Stimulated activated effector memory CD8-positive, alpha-beta T cell treated with anti-CD3 and anti-CD28 coated beads, Interleukin-12 subunit alpha, Interleukin-12 subunit beta, amount 100 ng/mL, for 72 hours (primary cell): ENCODE measurements at regions not wholly inside any gene's neighbourhood (a gene's known extent, or its start where the extent isn't known, plus 50 kb on each side); places are given as distances from the start of the nearest gene placed in this dataset.

Experiments
- ATAC-seq: fragments of 150-1000 bp; cut with Tn5 transposase; 2 replicates; pipeline ENCODE4 v1.10.0; 2021
- DNase-seq, 2 donors: peaks; one replicate each; pipeline ENCODE4 v3.0.0; 2021 to 2022; ENCODE audit warnings: low spot score in 2 of 2
- H3K27ac Mint-ChIP-seq: one replicate; pipeline ENCODE4 v1.8.0; 2022; ENCODE audit warnings: mild to moderate bottlenecking, mixed read lengths
- H3K36me3 Mint-ChIP-seq: one replicate; pipeline ENCODE4 v1.8.0; 2022; ENCODE audit warnings: mild to moderate bottlenecking, mixed read lengths
- H3K4me1 Mint-ChIP-seq: one replicate; pipeline ENCODE4 v1.8.0; 2022; ENCODE audit warnings: mixed read lengths
- H3K4me3 Mint-ChIP-seq: one replicate; pipeline ENCODE4 v1.8.0; 2022; ENCODE audit warnings: mild to moderate bottlenecking, mixed read lengths
- H3K9me3 Mint-ChIP-seq: one replicate; pipeline ENCODE4 v1.8.0; 2022; ENCODE audit warnings: mixed read lengths

GRCh38 chr6:48764286-48765044, 653.5 kb upstream of the PTCHD4 start:
- ATAC-seq = no peak
- Mint-ChIP-seq H3K4me3 (no peak overlapping the region), H3K9me3 (peaks cover under 1% of the 10 kb centered on the region), H3K4me1 (no peaks in the 10 kb centered on the region), H3K36me3 (no peaks in the 10 kb centered on the region), H3K27ac (no peak overlapping the region)
- no peak for DNase-seq

- H3K4me3 Mint-ChIP-seq = no peak overlapping the region
- peaks cover 6% of the 10 kb centered on the region for H3K9me3 Mint-ChIP-seq
- no peak overlapping the region for H3K27ac Mint-ChIP-seq
- ATAC-seq (no peak), DNase-seq (no peak)
- no peaks in the 10 kb centered on the region for H3K36me3 Mint-ChIP-seq
- no peaks in the 10 kb centered on the region for H3K4me1 Mint-ChIP-seq
These were observed 646.7 kb upstream of the PTCHD4 start for GRCh38 chr6:48757661-48758060.

GRCh38 chr6:48755315-48755714, 644.3 kb upstream of the PTCHD4 start:
- DNase-seq = no peak
- H3K27ac Mint-ChIP-seq = no peak overlapping the region
- no peaks in the 10 kb centered on the region for H3K4me1 Mint-ChIP-seq
- H3K9me3 Mint-ChIP-seq = peaks cover 11% of the 10 kb centered on the region
- no peak for ATAC-seq
- H3K4me3 Mint-ChIP-seq = no peak overlapping the region
- H3K36me3 Mint-ChIP-seq = no peaks in the 10 kb centered on the region

- H3K4me3 Mint-ChIP-seq = no peak overlapping the region
- no peak for ATAC-seq
- H3K9me3 Mint-ChIP-seq = peaks cover 13% of the 10 kb centered on the region
- no peak for DNase-seq
- H3K4me1 Mint-ChIP-seq = no peaks in the 10 kb centered on the region
- H3K36me3 Mint-ChIP-seq = no peaks in the 10 kb centered on the region
- no peak overlapping the region for H3K27ac Mint-ChIP-seq
These were observed 643.6 kb upstream of the PTCHD4 start for GRCh38 chr6:48754641-48755040.

- no peak for DNase-seq
- no peak overlapping the region for H3K4me3 Mint-ChIP-seq
- H3K27ac Mint-ChIP-seq = no peak overlapping the region
- peaks cover 13% of the 10 kb centered on the region for H3K9me3 Mint-ChIP-seq
- ATAC-seq = no peak
- no peaks in the 10 kb centered on the region for H3K4me1 Mint-ChIP-seq
- H3K36me3 Mint-ChIP-seq = no peaks in the 10 kb centered on the region
These were observed 639.9 kb upstream of the PTCHD4 start for GRCh38 chr6:48750861-48751260.

GRCh38 chr6:48747471-48747870, 636.5 kb upstream of the PTCHD4 start:
- Mint-ChIP-seq H3K4me1 (no peaks in the 10 kb centered on the region), H3K4me3 (no peak overlapping the region), H3K36me3 (no peaks in the 10 kb centered on the region), H3K27ac (no peak overlapping the region), H3K9me3 (peaks cover 14% of the 10 kb centered on the region)
- no peak for DNase-seq
- ATAC-seq = no peak

GRCh38 chr6:48747040-48747439, 636.0 kb upstream of the PTCHD4 start:
- ATAC-seq = no peak
- DNase-seq = no peak
- no peak overlapping the region for H3K4me3 Mint-ChIP-seq
- no peak overlapping the region for H3K27ac Mint-ChIP-seq
- H3K36me3 Mint-ChIP-seq = no peaks in the 10 kb centered on the region
- H3K9me3 Mint-ChIP-seq = peaks cover 11% of the 10 kb centered on the region
- no peaks in the 10 kb centered on the region for H3K4me1 Mint-ChIP-seq

- Mint-ChIP-seq H3K27ac (no peak overlapping the region), H3K36me3 (no peaks in the 10 kb centered on the region), H3K4me3 (no peak overlapping the region), H3K9me3 (peaks cover 9% of the 10 kb centered on the region), H3K4me1 (no peaks in the 10 kb centered on the region)
- DNase-seq (no peak), ATAC-seq (no peak)
These were observed 634.0 kb upstream of the PTCHD4 start for GRCh38 chr6:48744948-48745347.

- no peak overlapping the region for H3K4me3 Mint-ChIP-seq
- H3K4me1 Mint-ChIP-seq = no peaks in the 10 kb centered on the region
- H3K27ac Mint-ChIP-seq = no peak overlapping the region
- H3K9me3 Mint-ChIP-seq = peaks cover 9% of the 10 kb centered on the region
- no peaks in the 10 kb centered on the region for H3K36me3 Mint-ChIP-seq
- DNase-seq (no peak), ATAC-seq (no peak)
These were observed 632.7 kb upstream of the PTCHD4 start for GRCh38 chr6:48743738-48744137.

- Mint-ChIP-seq H3K9me3 (peaks cover 22% of the 10 kb centered on the region), H3K36me3 (no peaks in the 10 kb centered on the region), H3K4me3 (no peak overlapping the region), H3K27ac (no peak overlapping the region), H3K4me1 (no peaks in the 10 kb centered on the region)
- ATAC-seq (no peak), DNase-seq (no peak)
These were observed 625.7 kb upstream of the PTCHD4 start for GRCh38 chr6:48736501-48737206.

GRCh38 chr6:48735846-48736245, 624.8 kb upstream of the PTCHD4 start:
- Mint-ChIP-seq H3K4me3 (no peak overlapping the region), H3K9me3 (peaks cover 26% of the 10 kb centered on the region), H3K27ac (no peak overlapping the region), H3K4me1 (no peaks in the 10 kb centered on the region), H3K36me3 (no peaks in the 10 kb centered on the region)
- DNase-seq (no peak), ATAC-seq (no peak)

GRCh38 chr6:48733581-48733980, 622.6 kb upstream of the PTCHD4 start:
- DNase-seq = no peak
- H3K4me3 Mint-ChIP-seq = no peak overlapping the region

GRCh38 chr6:48714699-48715098, 603.7 kb upstream of the PTCHD4 start:
- ATAC-seq (no peak), DNase-seq (no peak)
- no peak overlapping the region for H3K4me3 Mint-ChIP-seq
- peaks cover 7% of the 10 kb centered on the region for H3K9me3 Mint-ChIP-seq
- H3K36me3 Mint-ChIP-seq = no peaks in the 10 kb centered on the region
- no peaks in the 10 kb centered on the region for H3K4me1 Mint-ChIP-seq
- no peak overlapping the region for H3K27ac Mint-ChIP-seq

More at GRCh38 chr6:48733581-48733980, 622.6 kb upstream of the PTCHD4 start:
- Mint-ChIP-seq H3K4me1 (no peaks in the 10 kb centered on the region), H3K27ac (no peak overlapping the region), H3K9me3 (peaks cover 29% of the 10 kb centered on the region), H3K36me3 (no peaks in the 10 kb centered on the region)
- ATAC-seq = no peak

GRCh38 chr6:48714250-48714649, 603.3 kb upstream of the PTCHD4 start:
- Mint-ChIP-seq H3K4me3 (no peak overlapping the region), H3K4me1 (no peaks in the 10 kb centered on the region), H3K36me3 (no peaks in the 10 kb centered on the region), H3K27ac (no peak overlapping the region), H3K9me3 (peaks cover 4% of the 10 kb centered on the region)
- ATAC-seq = no peak
- no peak for DNase-seq

- H3K4me3 Mint-ChIP-seq = no peak overlapping the region
- DNase-seq = no peak
These were observed 602.6 kb upstream of the PTCHD4 start for GRCh38 chr6:48713612-48714011.

GRCh38 chr6:48706310-48706709, 595.3 kb upstream of the PTCHD4 start:
- DNase-seq = no peak

More at GRCh38 chr6:48713612-48714011, 602.6 kb upstream of the PTCHD4 start:
- no peak for ATAC-seq
- Mint-ChIP-seq H3K27ac (no peak overlapping the region), H3K36me3 (no peaks in the 10 kb centered on the region), H3K9me3 (peaks cover 4% of the 10 kb centered on the region), H3K4me1 (no peaks in the 10 kb centered on the region)

More at GRCh38 chr6:48706310-48706709, 595.3 kb upstream of the PTCHD4 start:
- Mint-ChIP-seq H3K36me3 (no peaks in the 10 kb centered on the region), H3K9me3 (peaks cover 31% of the 10 kb centered on the region), H3K4me3 (no peak overlapping the region), H3K27ac (no peak overlapping the region), H3K4me1 (no peaks in the 10 kb centered on the region)
- no peak for ATAC-seq
